ENCODE measurements at regions not wholly inside any gene's neighbourhood (a gene's known extent, or its start where the extent isn't known, plus 50 kb on each side); places are given as distances from the start of the nearest gene placed in this dataset.

GRCh38 chr5:155546075-155546474 is 532.5 kb downstream of the KIF4B start:
- no peak for TF ChIP-seq POLR2AphosphoS5 (IDR thresholded peaks at IDR 0.05; ENCODE audit: insufficient read depth, low read depth, low read length)
- TF ChIP-seq POLR2A (IDR thresholded peaks at IDR 0.05; ENCODE audit: low read depth, low read length), result no peak
- TF ChIP-seq, protein P1, sequence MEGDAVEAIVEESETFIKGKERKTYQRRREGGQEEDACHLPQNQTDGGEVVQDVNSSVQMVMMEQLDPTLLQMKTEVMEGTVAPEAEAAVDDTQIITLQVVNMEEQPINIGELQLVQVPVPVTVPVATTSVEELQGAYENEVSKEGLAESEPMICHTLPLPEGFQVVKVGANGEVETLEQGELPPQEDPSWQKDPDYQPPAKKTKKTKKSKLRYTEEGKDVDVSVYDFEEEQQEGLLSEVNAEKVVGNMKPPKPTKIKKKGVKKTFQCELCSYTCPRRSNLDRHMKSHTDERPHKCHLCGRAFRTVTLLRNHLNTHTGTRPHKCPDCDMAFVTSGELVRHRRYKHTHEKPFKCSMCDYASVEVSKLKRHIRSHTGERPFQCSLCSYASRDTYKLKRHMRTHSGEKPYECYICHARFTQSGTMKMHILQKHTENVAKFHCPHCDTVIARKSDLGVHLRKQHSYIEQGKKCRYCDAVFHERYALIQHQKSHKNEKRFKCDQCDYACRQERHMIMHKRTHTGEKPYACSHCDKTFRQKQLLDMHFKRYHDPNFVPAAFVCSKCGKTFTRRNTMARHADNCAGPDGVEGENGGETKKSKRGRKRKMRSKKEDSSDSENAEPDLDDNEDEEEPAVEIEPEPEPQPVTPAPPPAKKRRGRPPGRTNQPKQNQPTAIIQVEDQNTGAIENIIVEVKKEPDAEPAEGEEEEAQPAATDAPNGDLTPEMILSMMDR (IDR thresholded peaks at IDR 0.05; ENCODE audit: extremely low read depth in 1 of 2, insufficient read depth in 1 of 2, low read depth in 1 of 2, low read length in 2 of 2), result no peak
- no peak for TF ChIP-seq EZH2 (IDR thresholded peaks at IDR 0.05; ENCODE audit: borderline replicate concordance, low read depth, low read length, severe bottlenecking)
- TF ChIP-seq, protein P2, sequence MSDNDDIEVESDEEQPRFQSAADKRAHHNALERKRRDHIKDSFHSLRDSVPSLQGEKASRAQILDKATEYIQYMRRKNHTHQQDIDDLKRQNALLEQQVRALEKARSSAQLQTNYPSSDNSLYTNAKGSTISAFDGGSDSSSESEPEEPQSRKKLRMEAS (IDR thresholded peaks at IDR 0.05; ENCODE audit: insufficient read depth, insufficient read length), result no peak
- no peak for TF ChIP-seq MYC (IDR thresholded peaks at IDR 0.05; ENCODE audit: low read depth, low read length)
- no peak for TF ChIP-seq FOS (IDR thresholded peaks at IDR 0.05; ENCODE audit: borderline replicate concordance, insufficient read depth, low read length)
- TF ChIP-seq JUN (IDR thresholded peaks at IDR 0.05; ENCODE audit: borderline replicate concordance, insufficient read depth, insufficient read length, low read depth), result no peak

All from endothelial cell of umbilical vein (primary cell).